ENCODE measurements at regions not wholly inside any gene's neighbourhood (a gene's known extent, or its start where the extent isn't known, plus 50 kb on each side); places are given as distances from the start of the nearest gene placed in this dataset.

- Histone ChIP-seq H3K4me3 (no peak overlapping the region), H3K4me1 (ENCODE audit: low read depth) (no peaks in the 10 kb centered on the region), H3K27me3 (no peaks in the 10 kb centered on the region), H3K9me3 (ENCODE audit: low read depth) (no peaks in the 10 kb centered on the region), H3K27ac (no peak overlapping the region), H3K36me3 (no peaks in the 10 kb centered on the region)
- TF ChIP-seq CTCF (IDR thresholded peaks at IDR 0.05; ENCODE audit: low read depth, low read length): no peak
- DNase-seq (ENCODE audit: low read depth in 1 of 2, low spot score in 1 of 2): no peak
Measured at GRCh38 chr9:4349816-4350418, 50.0 kb upstream of the GLIS3 start.

Data from cardiac muscle cell (in vitro differentiated cells and primary cell).